Panc1 (cell line): ENCODE measurements at regions not wholly inside any gene's neighbourhood (a gene's known extent, or its start where the extent isn't known, plus 50 kb on each side); places are given as distances from the start of the nearest gene placed in this dataset.

Experiments used
- POLR2AphosphoS5 ChIP-seq: IDR thresholded peaks from 2 replicates; pipeline ENCODE4 v1.6.1; 2012; ENCODE audit warnings: mild to moderate bottlenecking, low read depth, low read length, moderate library complexity
- SIN3A ChIP-seq: IDR thresholded peaks from 2 replicates; pipeline ENCODE4 v1.6.1; 2012; ENCODE audit warnings: low read depth, mild to moderate bottlenecking, low read length, moderate library complexity, borderline replicate concordance; ENCODE audit not compliant: insufficient read depth
- TF ChIP-seq, protein P1 (sequence below): fragments of 450-650 bp; IDR thresholded peaks from 2 replicates; pipeline ENCODE4 v1.5.1; 2017; ENCODE audit warnings: mild to moderate bottlenecking
- TF ChIP-seq, protein P2 (sequence below), 2 experiments: IDR thresholded peaks; 2 replicates each; pipeline ENCODE4 v1.6.1; 2011 to 2012; ENCODE audit warnings: low read depth in 2 of 2, control low read depth in 1 of 2, low read length in 1 of 2, mild to moderate bottlenecking in 1 of 2, moderate library complexity in 1 of 2; ENCODE audit not compliant: insufficient read depth in 1 of 2

- TF ChIP-seq, protein P1, sequence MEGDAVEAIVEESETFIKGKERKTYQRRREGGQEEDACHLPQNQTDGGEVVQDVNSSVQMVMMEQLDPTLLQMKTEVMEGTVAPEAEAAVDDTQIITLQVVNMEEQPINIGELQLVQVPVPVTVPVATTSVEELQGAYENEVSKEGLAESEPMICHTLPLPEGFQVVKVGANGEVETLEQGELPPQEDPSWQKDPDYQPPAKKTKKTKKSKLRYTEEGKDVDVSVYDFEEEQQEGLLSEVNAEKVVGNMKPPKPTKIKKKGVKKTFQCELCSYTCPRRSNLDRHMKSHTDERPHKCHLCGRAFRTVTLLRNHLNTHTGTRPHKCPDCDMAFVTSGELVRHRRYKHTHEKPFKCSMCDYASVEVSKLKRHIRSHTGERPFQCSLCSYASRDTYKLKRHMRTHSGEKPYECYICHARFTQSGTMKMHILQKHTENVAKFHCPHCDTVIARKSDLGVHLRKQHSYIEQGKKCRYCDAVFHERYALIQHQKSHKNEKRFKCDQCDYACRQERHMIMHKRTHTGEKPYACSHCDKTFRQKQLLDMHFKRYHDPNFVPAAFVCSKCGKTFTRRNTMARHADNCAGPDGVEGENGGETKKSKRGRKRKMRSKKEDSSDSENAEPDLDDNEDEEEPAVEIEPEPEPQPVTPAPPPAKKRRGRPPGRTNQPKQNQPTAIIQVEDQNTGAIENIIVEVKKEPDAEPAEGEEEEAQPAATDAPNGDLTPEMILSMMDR: no peak
- TF ChIP-seq POLR2AphosphoS5 (no peak), SIN3A (no peak)
- TF ChIP-seq, protein P2, sequence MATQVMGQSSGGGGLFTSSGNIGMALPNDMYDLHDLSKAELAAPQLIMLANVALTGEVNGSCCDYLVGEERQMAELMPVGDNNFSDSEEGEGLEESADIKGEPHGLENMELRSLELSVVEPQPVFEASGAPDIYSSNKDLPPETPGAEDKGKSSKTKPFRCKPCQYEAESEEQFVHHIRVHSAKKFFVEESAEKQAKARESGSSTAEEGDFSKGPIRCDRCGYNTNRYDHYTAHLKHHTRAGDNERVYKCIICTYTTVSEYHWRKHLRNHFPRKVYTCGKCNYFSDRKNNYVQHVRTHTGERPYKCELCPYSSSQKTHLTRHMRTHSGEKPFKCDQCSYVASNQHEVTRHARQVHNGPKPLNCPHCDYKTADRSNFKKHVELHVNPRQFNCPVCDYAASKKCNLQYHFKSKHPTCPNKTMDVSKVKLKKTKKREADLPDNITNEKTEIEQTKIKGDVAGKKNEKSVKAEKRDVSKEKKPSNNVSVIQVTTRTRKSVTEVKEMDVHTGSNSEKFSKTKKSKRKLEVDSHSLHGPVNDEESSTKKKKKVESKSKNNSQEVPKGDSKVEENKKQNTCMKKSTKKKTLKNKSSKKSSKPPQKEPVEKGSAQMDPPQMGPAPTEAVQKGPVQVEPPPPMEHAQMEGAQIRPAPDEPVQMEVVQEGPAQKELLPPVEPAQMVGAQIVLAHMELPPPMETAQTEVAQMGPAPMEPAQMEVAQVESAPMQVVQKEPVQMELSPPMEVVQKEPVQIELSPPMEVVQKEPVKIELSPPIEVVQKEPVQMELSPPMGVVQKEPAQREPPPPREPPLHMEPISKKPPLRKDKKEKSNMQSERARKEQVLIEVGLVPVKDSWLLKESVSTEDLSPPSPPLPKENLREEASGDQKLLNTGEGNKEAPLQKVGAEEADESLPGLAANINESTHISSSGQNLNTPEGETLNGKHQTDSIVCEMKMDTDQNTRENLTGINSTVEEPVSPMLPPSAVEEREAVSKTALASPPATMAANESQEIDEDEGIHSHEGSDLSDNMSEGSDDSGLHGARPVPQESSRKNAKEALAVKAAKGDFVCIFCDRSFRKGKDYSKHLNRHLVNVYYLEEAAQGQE (IDR thresholded peaks at IDR 0.05; ENCODE audit: insufficient read depth in 1 of 2, low read depth in 2 of 2, low read length in 1 of 2): no peak
Measured at GRCh38 chr11:97087419-97087818, 697.6 kb downstream of the JRKL start.
